GM18861 (cell line): ENCODE measurements at regions not wholly inside any gene's neighbourhood (a gene's known extent, or its start where the extent isn't known, plus 50 kb on each side); places are given as distances from the start of the nearest gene placed in this dataset.
A peak's percentile ranks its signal among the peaks of the same experiment; 100 is the strongest.

Experiments
- ATAC-seq: cut with Tn5 transposase; IDR thresholded peaks from one replicate; pipeline ENCODE4 v1.9.1; 2021; ENCODE audit not compliant: unreplicated experiment

- ATAC-seq: no peak
These were observed 59.0 kb downstream of the RPS29 start for GRCh38 chr14:49527221-49527620.

GRCh38 chr14:49526101-49526500, 60.1 kb downstream of the RPS29 start:
- no peak for ATAC-seq

- ATAC-seq: no peak
These were observed 69.9 kb downstream of the RPS29 start for GRCh38 chr14:49516286-49516685.

- ATAC-seq: no peak
These were observed 73.6 kb downstream of the RPS29 start for GRCh38 chr14:49512571-49512970.

- no peak for ATAC-seq
These were observed 74.0 kb downstream of the RPS29 start for GRCh38 chr14:49512147-49512551.

GRCh38 chr14:49508124-49508523, 78.1 kb downstream of the RPS29 start:
- ATAC-seq: no peak

- no peak for ATAC-seq
These were observed 79.5 kb downstream of the RPS29 start for GRCh38 chr14:49506650-49507049.

GRCh38 chr14:49505041-49505766, 81.0 kb downstream of the RPS29 start:
- no peak for ATAC-seq

- peak; percentile 81 for ATAC-seq
These were observed 88.3 kb downstream of the RPS29 start for GRCh38 chr14:49497725-49498348.

GRCh38 chr14:49497267-49497666, 88.9 kb downstream of the RPS29 start:
- no peak for ATAC-seq

GRCh38 chr14:49494836-49495235, 91.3 kb downstream of the RPS29 start:
- ATAC-seq: no peak

GRCh38 chr14:49493557-49493956, 92.6 kb downstream of the RPS29 start:
- ATAC-seq: no peak

- no peak for ATAC-seq
These were observed 94.0 kb downstream of the RPS29 start for GRCh38 chr14:49492151-49492550.

GRCh38 chr14:49489341-49489740, 96.8 kb downstream of the RPS29 start:
- ATAC-seq: no peak

- ATAC-seq: no peak
These were observed 98.9 kb downstream of the RPS29 start for GRCh38 chr14:49487238-49487637.

- ATAC-seq: no peak
These were observed 100.9 kb downstream of the RPS29 start for GRCh38 chr14:49485290-49485689.

GRCh38 chr14:49484180-49484579, 102.0 kb downstream of the RPS29 start:
- no peak for ATAC-seq

- ATAC-seq: peak; percentile 45
These were observed 102.9 kb downstream of the RPS29 start for GRCh38 chr14:49483268-49483667.

- no peak for ATAC-seq
These were observed 105.1 kb downstream of the RPS29 start for GRCh38 chr14:49480979-49481498.

GRCh38 chr14:49480053-49480760, 106.0 kb downstream of the RPS29 start:
- no peak for ATAC-seq

- no peak for ATAC-seq
These were observed 106.7 kb downstream of the RPS29 start for GRCh38 chr14:49479432-49479831.

GRCh38 chr14:49478784-49479183, 107.4 kb downstream of the RPS29 start:
- no peak for ATAC-seq
